ENCODE measurements at regions not wholly inside any gene's neighbourhood (a gene's known extent, or its start where the extent isn't known, plus 50 kb on each side); places are given as distances from the start of the nearest gene placed in this dataset.

- TF ChIP-seq EP300 (IDR thresholded peaks at IDR 0.05) (no peak), POLR2A (IDR thresholded peaks at IDR 0.05) (no peak), POLR2AphosphoS5 (IDR thresholded peaks at IDR 0.05) (no peak)
- TF ChIP-seq, protein P1, sequence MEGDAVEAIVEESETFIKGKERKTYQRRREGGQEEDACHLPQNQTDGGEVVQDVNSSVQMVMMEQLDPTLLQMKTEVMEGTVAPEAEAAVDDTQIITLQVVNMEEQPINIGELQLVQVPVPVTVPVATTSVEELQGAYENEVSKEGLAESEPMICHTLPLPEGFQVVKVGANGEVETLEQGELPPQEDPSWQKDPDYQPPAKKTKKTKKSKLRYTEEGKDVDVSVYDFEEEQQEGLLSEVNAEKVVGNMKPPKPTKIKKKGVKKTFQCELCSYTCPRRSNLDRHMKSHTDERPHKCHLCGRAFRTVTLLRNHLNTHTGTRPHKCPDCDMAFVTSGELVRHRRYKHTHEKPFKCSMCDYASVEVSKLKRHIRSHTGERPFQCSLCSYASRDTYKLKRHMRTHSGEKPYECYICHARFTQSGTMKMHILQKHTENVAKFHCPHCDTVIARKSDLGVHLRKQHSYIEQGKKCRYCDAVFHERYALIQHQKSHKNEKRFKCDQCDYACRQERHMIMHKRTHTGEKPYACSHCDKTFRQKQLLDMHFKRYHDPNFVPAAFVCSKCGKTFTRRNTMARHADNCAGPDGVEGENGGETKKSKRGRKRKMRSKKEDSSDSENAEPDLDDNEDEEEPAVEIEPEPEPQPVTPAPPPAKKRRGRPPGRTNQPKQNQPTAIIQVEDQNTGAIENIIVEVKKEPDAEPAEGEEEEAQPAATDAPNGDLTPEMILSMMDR (IDR thresholded peaks at IDR 0.05) = no peak
These were observed 68.0 kb upstream of the SGCD start for GRCh38 chr5:156258934-156259333.
